ENCODE measurements at regions not wholly inside any gene's neighbourhood (a gene's known extent, or its start where the extent isn't known, plus 50 kb on each side); places are given as distances from the start of the nearest gene placed in this dataset.

DNA sequence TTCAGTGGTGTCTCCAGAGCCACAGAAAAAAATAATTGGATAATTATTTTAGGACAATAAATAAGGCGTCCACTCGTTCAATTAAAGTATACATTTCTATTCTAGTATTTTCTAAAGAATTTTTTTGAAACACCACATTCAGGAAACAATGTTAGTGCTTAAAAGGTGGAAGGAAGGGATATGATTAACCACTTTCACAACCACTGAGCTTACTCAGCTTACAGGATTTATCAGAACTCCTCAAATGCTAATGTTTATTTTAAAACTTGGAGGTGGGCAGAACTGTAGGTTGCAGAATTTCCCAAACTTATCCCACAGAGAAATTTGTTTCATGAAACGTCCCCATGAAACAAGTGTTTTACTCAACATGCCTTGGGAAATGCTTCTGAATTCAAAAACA is 54.3 kb upstream of the MAGEB2 start:
- Histone ChIP-seq H3K4me3 (IDR thresholded peaks at IDR 0.05; ENCODE audit: insufficient read depth, low read depth, low read length) (no peak overlapping the region), H2AFZ (ENCODE audit: low read depth) (no peak overlapping the region), H3K4me1 (ENCODE audit: low read depth, poor library complexity, severe bottlenecking) (no peaks in the 10 kb centered on the region), H4K20me1 (ENCODE audit: insufficient read depth) (no peaks in the 10 kb centered on the region), H3K36me3 (ENCODE audit: insufficient read depth) (no peaks in the 10 kb centered on the region), H3K27me3 (ENCODE audit: insufficient read depth, low read depth) (no peaks in the 10 kb centered on the region), H3K9ac (no peak overlapping the region), H3K4me2 (no peak overlapping the region), H3K27ac (no peak overlapping the region), H3K79me2 (ENCODE audit: insufficient read depth, low read depth) (no peaks in the 10 kb centered on the region)
- TF ChIP-seq, protein P1, sequence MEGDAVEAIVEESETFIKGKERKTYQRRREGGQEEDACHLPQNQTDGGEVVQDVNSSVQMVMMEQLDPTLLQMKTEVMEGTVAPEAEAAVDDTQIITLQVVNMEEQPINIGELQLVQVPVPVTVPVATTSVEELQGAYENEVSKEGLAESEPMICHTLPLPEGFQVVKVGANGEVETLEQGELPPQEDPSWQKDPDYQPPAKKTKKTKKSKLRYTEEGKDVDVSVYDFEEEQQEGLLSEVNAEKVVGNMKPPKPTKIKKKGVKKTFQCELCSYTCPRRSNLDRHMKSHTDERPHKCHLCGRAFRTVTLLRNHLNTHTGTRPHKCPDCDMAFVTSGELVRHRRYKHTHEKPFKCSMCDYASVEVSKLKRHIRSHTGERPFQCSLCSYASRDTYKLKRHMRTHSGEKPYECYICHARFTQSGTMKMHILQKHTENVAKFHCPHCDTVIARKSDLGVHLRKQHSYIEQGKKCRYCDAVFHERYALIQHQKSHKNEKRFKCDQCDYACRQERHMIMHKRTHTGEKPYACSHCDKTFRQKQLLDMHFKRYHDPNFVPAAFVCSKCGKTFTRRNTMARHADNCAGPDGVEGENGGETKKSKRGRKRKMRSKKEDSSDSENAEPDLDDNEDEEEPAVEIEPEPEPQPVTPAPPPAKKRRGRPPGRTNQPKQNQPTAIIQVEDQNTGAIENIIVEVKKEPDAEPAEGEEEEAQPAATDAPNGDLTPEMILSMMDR (conservative IDR thresholded peaks at IDR 0.05; ENCODE audit: low read depth, low read length): no peak
